NCI-H2227 treated with DMSO at 0.1 percent for 48 hours (cell line): ENCODE measurements at regions not wholly inside any gene's neighbourhood (a gene's known extent, or its start where the extent isn't known, plus 50 kb on each side); places are given as distances from the start of the nearest gene placed in this dataset.

Source experiments
- DNase-seq: peaks from one replicate; lab custom pipeline; 2025; lab: John Stamatoyannopoulos, UW

GRCh38 chr1:208782186-208782585 lies 538.0 kb upstream of the PLXNA2 start:
- no peak for DNase-seq

- no peak for DNase-seq
Observed at GRCh38 chr1:208785629-208786028, 541.4 kb upstream of the PLXNA2 start.

GRCh38 chr1:208787219-208787618 lies 543.0 kb upstream of the PLXNA2 start:
- no peak for DNase-seq

GRCh38 chr1:208788013-208788540 lies 543.9 kb upstream of the PLXNA2 start:
- DNase-seq: no peak

- no peak for DNase-seq
Observed at GRCh38 chr1:208791456-208791855, 547.3 kb upstream of the PLXNA2 start.

- DNase-seq: no peak
Observed at GRCh38 chr1:208793861-208794345, 549.7 kb upstream of the PLXNA2 start.

GRCh38 chr1:208799186-208799585 lies 555.0 kb upstream of the PLXNA2 start:
- no peak for DNase-seq

- peak; percentile 96 for DNase-seq
Observed at GRCh38 chr1:208803011-208803811, 559.0 kb upstream of the PLXNA2 start.

- DNase-seq: no peak
Observed at GRCh38 chr1:208807446-208808127, 563.4 kb upstream of the PLXNA2 start.

- DNase-seq: no peak
Observed at GRCh38 chr1:208808301-208808700, 564.1 kb upstream of the PLXNA2 start.

- DNase-seq: no peak
Observed at GRCh38 chr1:208809876-208810275, 565.7 kb upstream of the PLXNA2 start.

GRCh38 chr1:208818770-208819445 lies 574.7 kb upstream of the PLXNA2 start:
- no peak for DNase-seq

GRCh38 chr1:208820580-208821212 lies 576.5 kb upstream of the PLXNA2 start:
- no peak for DNase-seq

- no peak for DNase-seq
Observed at GRCh38 chr1:208821939-208822338, 577.8 kb upstream of the PLXNA2 start.

GRCh38 chr1:208825300-208825699 lies 581.1 kb upstream of the PLXNA2 start:
- DNase-seq: no peak

GRCh38 chr1:208829595-208829994 lies 585.4 kb upstream of the PLXNA2 start:
- DNase-seq: no peak

GRCh38 chr1:208834381-208835096 lies 590.4 kb upstream of the PLXNA2 start:
- DNase-seq: peak; percentile 86

- peak; percentile 86 for DNase-seq
Observed at GRCh38 chr1:208835097-208835463, 590.9 kb upstream of the PLXNA2 start.

GRCh38 chr1:208835781-208836180 lies 591.6 kb upstream of the PLXNA2 start:
- no peak for DNase-seq

- no peak for DNase-seq
Observed at GRCh38 chr1:208837242-208837641, 593.1 kb upstream of the PLXNA2 start.

GRCh38 chr1:208841436-208841835 lies 597.3 kb upstream of the PLXNA2 start:
- DNase-seq: no peak
